Hepatocyte (in vitro differentiated cells): ENCODE measurements at regions not wholly inside any gene's neighbourhood (a gene's known extent, or its start where the extent isn't known, plus 50 kb on each side); places are given as distances from the start of the nearest gene placed in this dataset.

Experiments used
- DNase-seq: peaks from one replicate; pipeline ENCODE4 v3.0.0-alpha.2; 2016; ENCODE audit warnings: low spot score
- H2AFZ ChIP-seq: fragments of 200-600 bp; sonication (generic); 2 replicates; pipeline ENCODE4 v1.6.0; 2016; ENCODE audit warnings: antibody characterized with exemption, mild to moderate bottlenecking
- H3K27ac ChIP-seq: fragments of 200-600 bp; sonication (generic); 2 replicates; pipeline ENCODE4 v1.5.1; 2016; ENCODE audit warnings: mild to moderate bottlenecking
- H3K27me3 ChIP-seq: fragments of 200-600 bp; sonication (generic); 2 replicates; pipeline ENCODE4 v1.6.1; 2016
- H3K36me3 ChIP-seq: fragments of 200-600 bp; sonication (generic); replicated peaks from 2 replicates; pipeline ENCODE4 v1.5.1; 2016; ENCODE audit warnings: low read depth; ENCODE audit not compliant: insufficient read depth
- H3K4me1 ChIP-seq: fragments of 200-600 bp; sonication (generic); 2 replicates; pipeline ENCODE4 v1.5.1; 2016; ENCODE audit warnings: mild to moderate bottlenecking, moderate library complexity; ENCODE audit not compliant: insufficient read depth
- H3K4me2 ChIP-seq: fragments of 200-600 bp; sonication (generic); 2 replicates; pipeline ENCODE4 v1.6.0; 2016
- H3K4me3 ChIP-seq: fragments of 200-600 bp; sonication (generic); 2 replicates; pipeline ENCODE4 v1.5.1; 2016; ENCODE audit warnings: mild to moderate bottlenecking
- H3K79me2 ChIP-seq: fragments of 200-600 bp; sonication (generic); 2 replicates; pipeline ENCODE4 v1.6.0; 2017; ENCODE audit warnings: mild to moderate bottlenecking
- H3K9me2 ChIP-seq: fragments of 200-600 bp; sonication (generic); replicated peaks from 2 replicates; pipeline ENCODE4 v1.6.0; 2017; ENCODE audit warnings: mild to moderate bottlenecking; ENCODE audit not compliant: insufficient read depth
- H3K9me3 ChIP-seq: fragments of 200-600 bp; sonication (generic); 2 replicates; pipeline ENCODE4 v1.5.1; 2016; ENCODE audit warnings: low read depth, mild to moderate bottlenecking
- H4K20me1 ChIP-seq: fragments of 200-600 bp; sonication (generic); 2 replicates; pipeline ENCODE4 v1.6.0; 2016; ENCODE audit warnings: mild to moderate bottlenecking; ENCODE audit not compliant: insufficient read depth, poor library complexity, severe bottlenecking
- CTCF ChIP-seq: fragments of 200-600 bp; sonication (generic); IDR thresholded peaks from 2 replicates; pipeline ENCODE4 v1.5.1; 2016; ENCODE audit warnings: antibody characterized with exemption, mild to moderate bottlenecking; ENCODE audit not compliant: poor library complexity
- EZH2 ChIP-seq: fragments of 200-600 bp; sonication (generic); IDR thresholded peaks from 2 replicates; pipeline ENCODE4 v1.6.1; 2016; ENCODE audit warnings: antibody characterized with exemption, mild to moderate bottlenecking, borderline replicate concordance
- EZH2phosphoT487 ChIP-seq: fragments of 200-600 bp; sonication (generic); IDR thresholded peaks from one replicate; pipeline ENCODE4 v1.6.1; 2018; ENCODE audit warnings: antibody characterized with exemption, mild to moderate bottlenecking, low read depth, moderate library complexity; ENCODE audit not compliant: unreplicated experiment, severe bottlenecking
- WGBS: methylation state at CpG from one replicate; pipeline ENCODE4 v1.1.6; 2016; ENCODE audit warnings: low lambda C conversion rate; ENCODE audit errors: missing lambda C conversion rate; 5-methylcytosine and 5-hydroxymethylcytosine counted together

- H3K27ac ChIP-seq, result no peak overlapping the region
- no peaks in the 10 kb centered on the region for H4K20me1 ChIP-seq
- H3K4me1 ChIP-seq, result peaks cover 5% of the 10 kb centered on the region
- TF ChIP-seq EZH2 (no peak), CTCF (no peak), EZH2phosphoT487 (no peak)
- DNase-seq, result no peak
- H3K4me3 ChIP-seq, result no peak overlapping the region
- no peak overlapping the region for H2AFZ ChIP-seq
- no peaks in the 10 kb centered on the region for H3K79me2 ChIP-seq
- WGBS, result 62% methylated on average over 5 of the region's 5 CpGs
- H3K4me2 ChIP-seq, result no peak overlapping the region
- H3K36me3 ChIP-seq, result no peaks in the 10 kb centered on the region
- H3K9me3 ChIP-seq, result no peaks in the 10 kb centered on the region
- H3K27me3 ChIP-seq, result peaks cover 6% of the 10 kb centered on the region
- H3K9me2 ChIP-seq, result no peaks in the 10 kb centered on the region
Measured at GRCh38 chr2:175363699-175364098, 182.2 kb upstream of the ATP5MC3 start.

- no peaks in the 10 kb centered on the region for H3K36me3 ChIP-seq
- H3K9me2 ChIP-seq, result no peaks in the 10 kb centered on the region
- H3K4me1 ChIP-seq, result peaks cover 3% of the 10 kb centered on the region
- H4K20me1 ChIP-seq, result no peaks in the 10 kb centered on the region
- H3K4me3 ChIP-seq, result no peak overlapping the region
- H3K9me3 ChIP-seq, result no peaks in the 10 kb centered on the region
- H2AFZ ChIP-seq, result no peak overlapping the region
- H3K27me3 ChIP-seq, result peaks cover 6% of the 10 kb centered on the region
- no peak for DNase-seq
- no peak overlapping the region for H3K27ac ChIP-seq
- WGBS, result 90% methylated on average over 4 of the region's 4 CpGs
- no peaks in the 10 kb centered on the region for H3K79me2 ChIP-seq
- TF ChIP-seq EZH2, result no peak
- TF ChIP-seq EZH2phosphoT487, result no peak
- TF ChIP-seq CTCF, result no peak
- H3K4me2 ChIP-seq, result no peak overlapping the region
Measured at GRCh38 chr2:175362331-175362730, 180.8 kb upstream of the ATP5MC3 start.

- no peaks in the 10 kb centered on the region for H3K4me1 ChIP-seq
- no peaks in the 10 kb centered on the region for H4K20me1 ChIP-seq
- H2AFZ ChIP-seq, result no peak overlapping the region
- no peaks in the 10 kb centered on the region for H3K36me3 ChIP-seq
- H3K9me3 ChIP-seq, result no peaks in the 10 kb centered on the region
- DNase-seq, result no peak
- WGBS, result 91% methylated on average over 3 of the region's 3 CpGs
- no peaks in the 10 kb centered on the region for H3K79me2 ChIP-seq
- TF ChIP-seq EZH2phosphoT487 (no peak), CTCF (no peak), EZH2 (no peak)
- H3K9me2 ChIP-seq, result no peaks in the 10 kb centered on the region
- H3K4me3 ChIP-seq, result no peak overlapping the region
- peaks cover 6% of the 10 kb centered on the region for H3K27me3 ChIP-seq
- no peak overlapping the region for H3K27ac ChIP-seq
- H3K4me2 ChIP-seq, result no peak overlapping the region
Measured at GRCh38 chr2:175359710-175360109, 178.2 kb upstream of the ATP5MC3 start.

GRCh38 chr2:175356901-175357300 lies 175.4 kb upstream of the ATP5MC3 start:
- H3K4me3 ChIP-seq, result no peak overlapping the region
- peaks cover 3% of the 10 kb centered on the region for H3K4me1 ChIP-seq
- no peaks in the 10 kb centered on the region for H3K9me2 ChIP-seq
- no peak for TF ChIP-seq EZH2phosphoT487
- no peak for TF ChIP-seq EZH2
- no peak for TF ChIP-seq CTCF
- H3K79me2 ChIP-seq, result no peaks in the 10 kb centered on the region
- no peak overlapping the region for H3K4me2 ChIP-seq
- peaks cover 6% of the 10 kb centered on the region for H3K27me3 ChIP-seq
- 92% methylated on average over 4 of the region's 4 CpGs for WGBS
- no peaks in the 10 kb centered on the region for H4K20me1 ChIP-seq
- no peak overlapping the region for H2AFZ ChIP-seq
- H3K27ac ChIP-seq, result no peak overlapping the region
- no peaks in the 10 kb centered on the region for H3K36me3 ChIP-seq
- DNase-seq, result no peak
- no peaks in the 10 kb centered on the region for H3K9me3 ChIP-seq
